HL-60 (cell line): ENCODE measurements at regions not wholly inside any gene's neighbourhood (a gene's known extent, or its start where the extent isn't known, plus 50 kb on each side); places are given as distances from the start of the nearest gene placed in this dataset.

Experiments
- DNase-seq, 2 experiments: peaks; one replicate each; pipeline ENCODE4 v3.0.0-alpha.2; 2010 to 2020; ENCODE audit warnings: low read depth in 1 of 2, low spot score in 1 of 2
- H3K27ac ChIP-seq: fragments of 250-450 bp; sonication (Bioruptor Pico); replicated peaks from 2 replicates; pipeline ENCODE4 v1.5.1; 2020; ENCODE audit warnings: mild to moderate bottlenecking, moderate library complexity
- H3K27me3 ChIP-seq: fragments of 250-450 bp; sonication (Bioruptor Pico); 2 replicates; pipeline ENCODE4 v1.5.1; 2021; ENCODE audit warnings: mild to moderate bottlenecking, moderate library complexity; ENCODE audit not compliant: insufficient read depth, poor library complexity, severe bottlenecking
- H3K4me3 ChIP-seq: replicated peaks from 2 replicates; pipeline ENCODE4 v1.5.1; 2011; ENCODE audit warnings: mild to moderate bottlenecking, control low read depth, low read length; ENCODE audit not compliant: insufficient read depth
- GABPA ChIP-seq: IDR thresholded peaks from 2 replicates; pipeline ENCODE4 v1.6.1; 2012; ENCODE audit warnings: low read depth
- POLR2AphosphoS5 ChIP-seq: IDR thresholded peaks from 2 replicates; pipeline ENCODE4 v1.6.1; 2012; ENCODE audit warnings: low read depth
- SPI1 ChIP-seq: IDR thresholded peaks from 2 replicates; pipeline ENCODE4 v1.6.1; 2012; ENCODE audit warnings: low read depth, mild to moderate bottlenecking, borderline replicate concordance
- TF ChIP-seq, protein P1 (sequence below): IDR thresholded peaks from 2 replicates; pipeline ENCODE4 v1.6.1; 2012; ENCODE audit warnings: low read depth; ENCODE audit not compliant: insufficient replicate concordance
- TF ChIP-seq, protein P2 (sequence below): IDR thresholded peaks from one replicate; pipeline ENCODE4 v1.5.1; 2011; ENCODE audit warnings: low read length, control low read depth, inconsistent platforms; ENCODE audit not compliant: insufficient read depth

DNA sequence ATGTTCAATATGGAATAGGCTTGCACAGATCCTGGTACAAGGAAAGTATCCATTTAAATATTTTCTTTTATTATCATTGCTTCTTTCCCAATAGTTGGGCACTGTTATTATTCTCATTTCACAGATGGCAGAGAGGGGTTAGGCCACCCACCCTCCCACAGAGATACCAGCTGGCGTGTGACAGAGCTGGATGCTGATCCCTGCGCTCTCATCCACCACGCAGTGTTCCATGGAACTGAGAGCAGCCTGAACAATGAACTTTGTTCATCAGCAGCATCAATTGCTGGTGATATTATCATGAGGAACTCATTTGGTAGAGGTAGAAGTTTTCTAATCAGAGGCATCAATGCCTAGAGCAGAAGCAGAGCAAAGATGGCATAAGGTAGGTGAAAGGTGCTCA lies 227.9 kb downstream of the ESM1 start:
- no peak for DNase-seq
- no peak for TF ChIP-seq SPI1
- TF ChIP-seq, protein P1, sequence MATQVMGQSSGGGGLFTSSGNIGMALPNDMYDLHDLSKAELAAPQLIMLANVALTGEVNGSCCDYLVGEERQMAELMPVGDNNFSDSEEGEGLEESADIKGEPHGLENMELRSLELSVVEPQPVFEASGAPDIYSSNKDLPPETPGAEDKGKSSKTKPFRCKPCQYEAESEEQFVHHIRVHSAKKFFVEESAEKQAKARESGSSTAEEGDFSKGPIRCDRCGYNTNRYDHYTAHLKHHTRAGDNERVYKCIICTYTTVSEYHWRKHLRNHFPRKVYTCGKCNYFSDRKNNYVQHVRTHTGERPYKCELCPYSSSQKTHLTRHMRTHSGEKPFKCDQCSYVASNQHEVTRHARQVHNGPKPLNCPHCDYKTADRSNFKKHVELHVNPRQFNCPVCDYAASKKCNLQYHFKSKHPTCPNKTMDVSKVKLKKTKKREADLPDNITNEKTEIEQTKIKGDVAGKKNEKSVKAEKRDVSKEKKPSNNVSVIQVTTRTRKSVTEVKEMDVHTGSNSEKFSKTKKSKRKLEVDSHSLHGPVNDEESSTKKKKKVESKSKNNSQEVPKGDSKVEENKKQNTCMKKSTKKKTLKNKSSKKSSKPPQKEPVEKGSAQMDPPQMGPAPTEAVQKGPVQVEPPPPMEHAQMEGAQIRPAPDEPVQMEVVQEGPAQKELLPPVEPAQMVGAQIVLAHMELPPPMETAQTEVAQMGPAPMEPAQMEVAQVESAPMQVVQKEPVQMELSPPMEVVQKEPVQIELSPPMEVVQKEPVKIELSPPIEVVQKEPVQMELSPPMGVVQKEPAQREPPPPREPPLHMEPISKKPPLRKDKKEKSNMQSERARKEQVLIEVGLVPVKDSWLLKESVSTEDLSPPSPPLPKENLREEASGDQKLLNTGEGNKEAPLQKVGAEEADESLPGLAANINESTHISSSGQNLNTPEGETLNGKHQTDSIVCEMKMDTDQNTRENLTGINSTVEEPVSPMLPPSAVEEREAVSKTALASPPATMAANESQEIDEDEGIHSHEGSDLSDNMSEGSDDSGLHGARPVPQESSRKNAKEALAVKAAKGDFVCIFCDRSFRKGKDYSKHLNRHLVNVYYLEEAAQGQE, result no peak
- no peak for TF ChIP-seq POLR2AphosphoS5
- TF ChIP-seq, protein P2, sequence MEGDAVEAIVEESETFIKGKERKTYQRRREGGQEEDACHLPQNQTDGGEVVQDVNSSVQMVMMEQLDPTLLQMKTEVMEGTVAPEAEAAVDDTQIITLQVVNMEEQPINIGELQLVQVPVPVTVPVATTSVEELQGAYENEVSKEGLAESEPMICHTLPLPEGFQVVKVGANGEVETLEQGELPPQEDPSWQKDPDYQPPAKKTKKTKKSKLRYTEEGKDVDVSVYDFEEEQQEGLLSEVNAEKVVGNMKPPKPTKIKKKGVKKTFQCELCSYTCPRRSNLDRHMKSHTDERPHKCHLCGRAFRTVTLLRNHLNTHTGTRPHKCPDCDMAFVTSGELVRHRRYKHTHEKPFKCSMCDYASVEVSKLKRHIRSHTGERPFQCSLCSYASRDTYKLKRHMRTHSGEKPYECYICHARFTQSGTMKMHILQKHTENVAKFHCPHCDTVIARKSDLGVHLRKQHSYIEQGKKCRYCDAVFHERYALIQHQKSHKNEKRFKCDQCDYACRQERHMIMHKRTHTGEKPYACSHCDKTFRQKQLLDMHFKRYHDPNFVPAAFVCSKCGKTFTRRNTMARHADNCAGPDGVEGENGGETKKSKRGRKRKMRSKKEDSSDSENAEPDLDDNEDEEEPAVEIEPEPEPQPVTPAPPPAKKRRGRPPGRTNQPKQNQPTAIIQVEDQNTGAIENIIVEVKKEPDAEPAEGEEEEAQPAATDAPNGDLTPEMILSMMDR, result no peak
- TF ChIP-seq GABPA, result no peak
- H3K27me3 ChIP-seq, result no peaks in the 10 kb centered on the region
- no peak overlapping the region for H3K27ac ChIP-seq
- H3K4me3 ChIP-seq, result no peak overlapping the region

DNA sequence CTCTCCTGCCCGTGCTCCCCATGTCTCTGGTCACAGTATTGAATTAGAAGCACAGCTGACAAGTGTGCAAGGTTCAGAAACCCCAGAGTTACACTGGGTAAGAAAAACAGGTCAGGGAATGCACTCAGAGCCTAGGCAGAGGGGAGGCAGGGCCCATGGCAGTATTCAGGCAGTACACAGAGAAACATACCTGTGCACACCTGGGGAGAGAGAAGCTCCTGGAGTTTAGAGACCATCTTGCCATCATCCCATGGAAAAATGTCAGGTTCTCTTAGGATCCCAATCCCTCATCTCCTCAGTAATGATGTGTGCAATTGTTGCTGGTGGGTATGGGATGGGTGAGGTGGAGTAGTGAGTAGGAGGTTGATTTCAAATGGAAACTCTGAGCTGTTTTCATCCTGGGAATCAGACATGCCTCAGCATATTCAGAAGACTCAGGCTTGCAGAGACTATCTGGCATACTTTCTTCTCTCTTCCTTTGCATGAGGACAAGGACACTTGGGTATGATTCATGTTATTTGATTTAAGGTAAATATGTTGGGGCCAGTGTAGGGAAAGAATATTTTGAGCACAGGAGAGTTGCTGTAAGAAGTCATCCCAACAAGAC lies 228.5 kb downstream of the ESM1 start:
- Histone ChIP-seq H3K27ac (no peak overlapping the region), H3K27me3 (no peaks in the 10 kb centered on the region), H3K4me3 (no peak overlapping the region)
- TF ChIP-seq, protein P2, result no peak
- TF ChIP-seq, protein P1, result no peak
- TF ChIP-seq SPI1 (no peak), POLR2AphosphoS5 (no peak), GABPA (no peak)
- no peak for DNase-seq

DNA sequence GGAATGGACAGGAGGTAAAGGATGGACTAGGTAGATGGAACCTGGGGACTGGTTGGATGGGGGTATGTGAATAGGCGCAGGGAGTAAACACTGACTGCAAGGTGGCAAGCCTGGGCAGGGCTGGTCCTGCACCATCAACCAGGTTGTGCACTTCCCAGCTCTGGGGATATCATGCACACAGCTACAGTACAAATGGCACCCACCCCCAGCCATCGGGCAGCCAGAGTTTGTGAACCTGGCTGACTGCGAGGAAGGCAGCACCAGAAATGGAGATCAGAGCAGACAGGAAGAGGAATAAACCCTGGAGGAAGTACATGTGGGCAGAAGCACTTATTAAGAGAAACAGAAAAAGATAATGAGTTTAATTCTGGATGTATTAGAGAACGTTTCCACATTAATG lies 229.1 kb downstream of the ESM1 start:
- no peak overlapping the region for H3K4me3 ChIP-seq
- TF ChIP-seq, protein P1, result no peak
- TF ChIP-seq GABPA (no peak), POLR2AphosphoS5 (no peak), SPI1 (no peak)
- TF ChIP-seq, protein P2, result no peak
- H3K27me3 ChIP-seq, result no peaks in the 10 kb centered on the region
- H3K27ac ChIP-seq, result no peak overlapping the region
- DNase-seq, result no peak
